ENCODE measurements at regions not wholly inside any gene's neighbourhood (a gene's known extent, or its start where the extent isn't known, plus 50 kb on each side); places are given as distances from the start of the nearest gene placed in this dataset.
"Not testable (repeated sequence)": the region's sequence is repeated elsewhere in the genome, so short reads cannot be mapped to it uniquely, and the experiment has no call there.

- DNase-seq (ENCODE audit: low read depth): no peak
These were observed 496.7 kb downstream of the EBF1 start for GRCh38 chr5:158602981-158603380.

GRCh38 chr5:158601118-158601517, 498.6 kb downstream of the EBF1 start:
- no peak for DNase-seq (ENCODE audit: low read depth)

GRCh38 chr5:158600679-158601078, 499.0 kb downstream of the EBF1 start:
- DNase-seq (ENCODE audit: low read depth): no peak

GRCh38 chr5:158599157-158599556, 500.6 kb downstream of the EBF1 start:
- DNase-seq (ENCODE audit: low read depth): no peak

GRCh38 chr5:158594595-158595242, 505.0 kb downstream of the EBF1 start:
- no peak for DNase-seq (ENCODE audit: low read depth)

- DNase-seq (ENCODE audit: low read depth): no peak
These were observed 505.8 kb downstream of the EBF1 start for GRCh38 chr5:158593925-158594324.

- DNase-seq (ENCODE audit: low read depth): no peak
These were observed 508.3 kb downstream of the EBF1 start for GRCh38 chr5:158591301-158591863.

GRCh38 chr5:158590746-158591300, 508.9 kb downstream of the EBF1 start:
- no peak for DNase-seq (ENCODE audit: low read depth)

GRCh38 chr5:158589939-158590338, 509.8 kb downstream of the EBF1 start:
- no peak for DNase-seq (ENCODE audit: low read depth)

GRCh38 chr5:158588617-158589016, 511.1 kb downstream of the EBF1 start:
- no peak for DNase-seq (ENCODE audit: low read depth)

- no peak for DNase-seq (ENCODE audit: low read depth)
These were observed 513.7 kb downstream of the EBF1 start for GRCh38 chr5:158586054-158586453.

GRCh38 chr5:158582669-158583068, 517.0 kb downstream of the EBF1 start:
- DNase-seq (ENCODE audit: low read depth): not testable (repeated sequence)

- DNase-seq (ENCODE audit: low read depth): no peak
These were observed 525.9 kb downstream of the EBF1 start for GRCh38 chr5:158573829-158574228.

GRCh38 chr5:158570502-158570901, 529.2 kb downstream of the EBF1 start:
- DNase-seq (ENCODE audit: low read depth): no peak

GRCh38 chr5:158569534-158569933, 530.2 kb downstream of the EBF1 start:
- DNase-seq (ENCODE audit: low read depth): no peak

GRCh38 chr5:158565017-158565789, 534.5 kb downstream of the EBF1 start:
- DNase-seq (ENCODE audit: low read depth): no peak

GRCh38 chr5:158563760-158564390, 535.8 kb downstream of the EBF1 start:
- DNase-seq (ENCODE audit: low read depth): no peak

- no peak for DNase-seq (ENCODE audit: low read depth)
These were observed 538.0 kb downstream of the EBF1 start for GRCh38 chr5:158561562-158562190.

GRCh38 chr5:158560170-158560569, 539.5 kb downstream of the EBF1 start:
- DNase-seq (ENCODE audit: low read depth): no peak

GRCh38 chr5:158559643-158560042, 540.1 kb downstream of the EBF1 start:
- no peak for DNase-seq (ENCODE audit: low read depth)

GRCh38 chr5:158559066-158559465, 540.6 kb downstream of the EBF1 start:
- DNase-seq (ENCODE audit: low read depth): no peak

- no peak for DNase-seq (ENCODE audit: low read depth)
These were observed 545.8 kb downstream of the EBF1 start for GRCh38 chr5:158553962-158554336.

Measured in stimulated activated CD8-positive, alpha-beta memory T cell treated with anti-CD3 and anti-CD28 coated beads, Interleukin-12 subunit alpha, Interleukin-12 subunit beta, amount 100 ng/mL, for 1 hour (primary cell).